HG03097 (cell line): ENCODE measurements at regions not wholly inside any gene's neighbourhood (a gene's known extent, or its start where the extent isn't known, plus 50 kb on each side); places are given as distances from the start of the nearest gene placed in this dataset.
"Not testable (repeated sequence)": the region's sequence is repeated elsewhere in the genome, so short reads cannot be mapped to it uniquely, and the experiment has no call there.

Experiments
- ATAC-seq: cut with Tn5 transposase; IDR thresholded peaks from one replicate; pipeline ENCODE4 v1.9.1; 2021; ENCODE audit not compliant: unreplicated experiment, low FRiP score

- ATAC-seq: no peak
Observed at GRCh38 chr4:66956852-66957251, 588.5 kb downstream of the CENPC start.

- ATAC-seq: no peak
Observed at GRCh38 chr4:66956426-66956825, 588.9 kb downstream of the CENPC start.

- no peak for ATAC-seq
Observed at GRCh38 chr4:66955784-66956183, 589.5 kb downstream of the CENPC start.

- no peak for ATAC-seq
Observed at GRCh38 chr4:66949419-66949818, 595.9 kb downstream of the CENPC start.

GRCh38 chr4:66946761-66947160 lies 598.5 kb downstream of the CENPC start:
- no peak for ATAC-seq

GRCh38 chr4:66943112-66943511 lies 602.2 kb downstream of the CENPC start:
- ATAC-seq: no peak

GRCh38 chr4:66931981-66932380 lies 613.3 kb downstream of the CENPC start:
- ATAC-seq: not testable (repeated sequence)

- no peak for ATAC-seq
Observed at GRCh38 chr4:66930206-66930605, 615.1 kb downstream of the CENPC start.

- ATAC-seq: no peak
Observed at GRCh38 chr4:66929748-66930147, 615.6 kb downstream of the CENPC start.

- ATAC-seq: not testable (repeated sequence)
Observed at GRCh38 chr4:66928881-66929280, 616.4 kb downstream of the CENPC start.

- ATAC-seq: no peak
Observed at GRCh38 chr4:66927937-66928336, 617.4 kb downstream of the CENPC start.

- ATAC-seq: no peak
Observed at GRCh38 chr4:66926687-66927086, 618.6 kb downstream of the CENPC start.

GRCh38 chr4:66923081-66923865 lies 622.0 kb downstream of the CENPC start:
- ATAC-seq: no peak

GRCh38 chr4:66921433-66921832 lies 623.9 kb downstream of the CENPC start:
- ATAC-seq: no peak

- no peak for ATAC-seq
Observed at GRCh38 chr4:66920514-66920913, 624.8 kb downstream of the CENPC start.

- no peak for ATAC-seq
Observed at GRCh38 chr4:66911880-66912279, 633.4 kb downstream of the CENPC start.

GRCh38 chr4:66906314-66906713 lies 639.0 kb downstream of the CENPC start:
- no peak for ATAC-seq

GRCh38 chr4:66899422-66900065 lies 645.8 kb downstream of the CENPC start:
- ATAC-seq: no peak

GRCh38 chr4:66893807-66894206 lies 651.5 kb downstream of the CENPC start:
- no peak for ATAC-seq

GRCh38 chr4:66887061-66887460 lies 658.2 kb downstream of the CENPC start:
- ATAC-seq: no peak

- no peak for ATAC-seq
Observed at GRCh38 chr4:66885501-66886165, 659.7 kb downstream of the CENPC start.

GRCh38 chr4:66876946-66877345 lies 668.4 kb downstream of the CENPC start:
- no peak for ATAC-seq
